HL-60 (cell line): ENCODE measurements at regions not wholly inside any gene's neighbourhood (a gene's known extent, or its start where the extent isn't known, plus 50 kb on each side); places are given as distances from the start of the nearest gene placed in this dataset.

Experiments used
- DNase-seq, 2 experiments: peaks; one replicate each; pipeline ENCODE4 v3.0.0-alpha.2; 2010 to 2020; ENCODE audit warnings: low read depth in 1 of 2, low spot score in 1 of 2
- H3K27ac ChIP-seq: fragments of 250-450 bp; sonication (Bioruptor Pico); replicated peaks from 2 replicates; pipeline ENCODE4 v1.5.1; 2020; ENCODE audit warnings: mild to moderate bottlenecking, moderate library complexity
- H3K27me3 ChIP-seq: fragments of 250-450 bp; sonication (Bioruptor Pico); 2 replicates; pipeline ENCODE4 v1.5.1; 2021; ENCODE audit warnings: mild to moderate bottlenecking, moderate library complexity; ENCODE audit not compliant: insufficient read depth, poor library complexity, severe bottlenecking
- H3K4me3 ChIP-seq: replicated peaks from 2 replicates; pipeline ENCODE4 v1.5.1; 2011; ENCODE audit warnings: mild to moderate bottlenecking, control low read depth, low read length; ENCODE audit not compliant: insufficient read depth
- CTCF ChIP-seq: IDR thresholded peaks from one replicate; pipeline ENCODE4 v1.5.1; 2011; ENCODE audit warnings: low read length, control low read depth, inconsistent platforms; ENCODE audit not compliant: insufficient read depth
- GABPA ChIP-seq: IDR thresholded peaks from 2 replicates; pipeline ENCODE4 v1.6.1; 2012; ENCODE audit warnings: low read depth
- POLR2AphosphoS5 ChIP-seq: IDR thresholded peaks from 2 replicates; pipeline ENCODE4 v1.6.1; 2012; ENCODE audit warnings: low read depth
- REST ChIP-seq: IDR thresholded peaks from 2 replicates; pipeline ENCODE4 v1.6.1; 2012; ENCODE audit warnings: low read depth; ENCODE audit not compliant: insufficient replicate concordance
- SPI1 ChIP-seq: IDR thresholded peaks from 2 replicates; pipeline ENCODE4 v1.6.1; 2012; ENCODE audit warnings: low read depth, mild to moderate bottlenecking, borderline replicate concordance

DNA sequence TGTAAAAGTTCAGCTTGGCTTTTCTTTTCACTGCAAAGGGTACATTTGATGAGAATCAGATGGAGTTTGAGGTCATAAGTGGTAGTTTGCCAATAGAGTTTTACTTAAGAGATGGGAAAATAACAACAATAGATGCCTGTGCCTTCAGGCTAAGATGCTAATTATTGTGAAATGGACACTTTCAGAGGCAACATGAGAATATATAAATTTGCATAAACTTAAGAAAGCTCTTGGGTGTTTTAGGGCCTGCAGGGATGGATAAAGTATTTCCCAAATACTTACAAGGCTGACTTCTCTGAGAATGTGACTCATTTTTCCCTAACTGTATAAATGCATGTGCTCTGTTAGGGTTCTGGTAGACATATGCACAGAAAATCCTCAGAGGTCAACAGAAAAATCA is 200.3 kb upstream of the SVIL start:
- no peak overlapping the region for H3K27ac ChIP-seq
- H3K4me3 ChIP-seq: no peak overlapping the region
- H3K27me3 ChIP-seq: no peaks in the 10 kb centered on the region
- TF ChIP-seq CTCF (no peak), POLR2AphosphoS5 (no peak), SPI1 (no peak), GABPA (no peak), REST (no peak)
- no peak for DNase-seq

DNA sequence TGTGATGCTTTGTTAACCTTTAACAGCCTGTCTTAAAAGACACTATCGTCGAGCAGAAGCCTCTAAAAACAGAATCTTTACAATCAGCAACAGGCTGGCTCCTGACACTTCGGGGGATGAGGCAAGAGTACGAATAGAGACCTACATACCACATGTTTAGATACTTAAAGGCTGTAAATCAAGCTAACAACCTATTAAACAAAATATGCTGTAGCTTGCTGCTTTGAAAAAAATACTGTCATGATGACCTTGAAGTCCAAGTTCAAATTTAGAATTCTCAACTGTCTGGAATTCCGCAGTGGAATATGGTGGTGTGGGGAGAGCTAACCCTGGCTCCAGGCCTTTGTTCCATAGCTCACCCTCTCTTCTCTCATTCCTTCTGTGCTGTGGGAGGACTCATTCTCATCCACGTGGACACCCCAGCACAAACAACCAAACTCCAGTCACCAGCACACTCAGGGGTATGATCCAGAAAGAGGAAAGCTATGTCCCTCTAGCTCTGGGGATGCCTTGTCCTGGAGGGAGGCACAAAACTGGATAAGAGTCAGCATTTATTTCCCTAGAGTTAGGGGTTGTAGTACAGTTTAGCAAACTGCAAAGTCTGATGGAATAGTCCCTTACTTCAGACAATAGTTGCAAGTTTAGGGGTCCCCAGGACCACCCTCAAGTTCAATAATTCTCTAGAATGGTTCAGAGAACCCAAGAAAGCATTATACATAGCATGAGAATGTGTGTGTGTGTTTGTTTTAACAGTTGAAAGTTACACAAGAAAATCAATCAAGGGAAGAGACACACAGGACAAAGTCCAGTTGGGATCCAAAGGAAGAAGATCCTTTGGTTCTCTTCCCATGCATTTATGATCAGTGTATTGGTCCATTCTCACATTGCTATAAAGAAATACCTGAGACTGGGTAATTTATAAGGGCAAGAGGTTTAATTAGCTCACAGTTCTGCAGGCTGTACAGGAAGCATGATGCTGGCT is 196.1 kb upstream of the SVIL start:
- TF ChIP-seq POLR2AphosphoS5 (no peak), CTCF (no peak), SPI1 (no peak), REST (no peak), GABPA (no peak)
- H3K27ac ChIP-seq: no peak overlapping the region
- no peak for DNase-seq
- H3K4me3 ChIP-seq: no peak overlapping the region
- H3K27me3 ChIP-seq: no peaks in the 10 kb centered on the region

DNA sequence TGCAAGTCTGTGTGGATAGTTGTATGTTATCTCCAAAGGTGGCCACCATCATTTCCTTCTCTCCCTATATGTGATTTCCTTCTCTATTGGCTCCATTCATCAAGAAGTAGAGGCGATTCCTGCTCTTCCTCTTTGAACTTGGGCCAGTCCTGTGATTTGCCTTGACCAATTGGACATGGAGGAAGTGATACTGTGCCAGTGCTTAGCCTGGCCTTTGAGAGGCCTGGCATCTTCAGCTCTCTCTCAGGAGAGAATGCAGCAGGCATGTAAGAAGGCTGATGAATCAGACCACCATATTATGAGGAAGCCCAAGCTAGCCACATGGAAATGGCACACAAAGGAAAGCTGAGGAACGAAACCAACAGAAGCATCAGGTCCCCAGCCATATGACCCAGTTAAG is 195.0 kb upstream of the SVIL start:
- no peak for DNase-seq
- no peak for TF ChIP-seq CTCF
- TF ChIP-seq SPI1: no peak
- no peak for TF ChIP-seq REST
- TF ChIP-seq GABPA: no peak
- TF ChIP-seq POLR2AphosphoS5: no peak
- Histone ChIP-seq H3K4me3 (no peak overlapping the region), H3K27me3 (no peaks in the 10 kb centered on the region), H3K27ac (no peak overlapping the region)
